AG09309 (cell line): ENCODE measurements at regions not wholly inside any gene's neighbourhood (a gene's known extent, or its start where the extent isn't known, plus 50 kb on each side); places are given as distances from the start of the nearest gene placed in this dataset.

Experiments used
- DNase-seq: peaks from one replicate; pipeline ENCODE4 v3.0.0-alpha.2; 2010; ENCODE audit warnings: low read depth
- H3K4me3 ChIP-seq: 2 replicates; pipeline ENCODE4 v1.5.1; 2011; ENCODE audit warnings: mild to moderate bottlenecking, low read depth, low read length, moderate library complexity; ENCODE audit not compliant: control insufficient read depth
- CTCF ChIP-seq: IDR thresholded peaks from 2 replicates; pipeline ENCODE4 v1.5.1; 2011; ENCODE audit warnings: mild to moderate bottlenecking, low read depth, low read length, inconsistent platforms; ENCODE audit not compliant: insufficient read depth, control insufficient read depth; ENCODE audit errors: missing control alignments

GRCh38 chr17:51385208-51385607, 124.9 kb downstream of the UTP18 start:
- H3K4me3 ChIP-seq: no peak overlapping the region
- no peak for TF ChIP-seq CTCF

GRCh38 chr17:51387582-51387981, 127.2 kb downstream of the UTP18 start:
- DNase-seq: no peak
- no peak for TF ChIP-seq CTCF
- H3K4me3 ChIP-seq: no peak overlapping the region

More at GRCh38 chr17:51385208-51385607, 124.9 kb downstream of the UTP18 start:
- no peak for DNase-seq

- H3K4me3 ChIP-seq: no peak overlapping the region
- DNase-seq: no peak
- no peak for TF ChIP-seq CTCF
Observed at GRCh38 chr17:51387986-51388385, 127.6 kb downstream of the UTP18 start.

- no peak for DNase-seq
- no peak overlapping the region for H3K4me3 ChIP-seq
- TF ChIP-seq CTCF: no peak
Observed at GRCh38 chr17:51389875-51390274, 129.5 kb downstream of the UTP18 start.

- H3K4me3 ChIP-seq: no peak overlapping the region
- no peak for DNase-seq
- TF ChIP-seq CTCF: no peak
Observed at GRCh38 chr17:51391982-51392654, 131.8 kb downstream of the UTP18 start.

- no peak overlapping the region for H3K4me3 ChIP-seq
- no peak for TF ChIP-seq CTCF
- DNase-seq: no peak
Observed at GRCh38 chr17:51395621-51396020, 135.3 kb downstream of the UTP18 start.

GRCh38 chr17:51397361-51398127, 137.2 kb downstream of the UTP18 start:
- DNase-seq: peak; percentile 3
- no peak overlapping the region for H3K4me3 ChIP-seq
- TF ChIP-seq CTCF: no peak
